CD4-positive, alpha-beta T cell treated with Interleukin-17A for 1 hour (primary cell): ENCODE measurements at regions not wholly inside any gene's neighbourhood (a gene's known extent, or its start where the extent isn't known, plus 50 kb on each side); places are given as distances from the start of the nearest gene placed in this dataset.
"Not testable (repeated sequence)": the region's sequence is repeated elsewhere in the genome, so short reads cannot be mapped to it uniquely, and the experiment has no call there.

Experiments
- DNase-seq: peaks from one replicate; pipeline ENCODE4 v3.0.0-alpha.2; 2020

DNA sequence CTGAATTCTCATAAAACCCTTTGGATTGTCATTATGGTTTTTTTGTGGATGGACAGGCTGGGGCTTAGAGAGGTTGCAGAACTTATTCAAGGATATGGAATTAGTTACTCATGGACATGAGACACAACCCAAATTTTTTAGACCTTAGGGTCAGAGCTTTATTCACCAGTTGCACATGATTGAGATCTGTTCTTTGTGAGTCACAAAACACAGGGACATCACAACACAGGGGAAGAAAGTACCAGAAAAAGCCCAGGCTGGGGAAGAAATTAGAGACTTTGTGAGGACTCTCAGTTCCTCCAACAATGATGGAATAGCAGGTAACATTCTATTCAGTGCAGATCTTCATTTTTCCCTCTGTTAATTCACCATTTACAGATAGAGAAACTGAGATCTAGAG is 602.4 kb upstream of the CPEB2 start:
- DNase-seq = no peak

DNA sequence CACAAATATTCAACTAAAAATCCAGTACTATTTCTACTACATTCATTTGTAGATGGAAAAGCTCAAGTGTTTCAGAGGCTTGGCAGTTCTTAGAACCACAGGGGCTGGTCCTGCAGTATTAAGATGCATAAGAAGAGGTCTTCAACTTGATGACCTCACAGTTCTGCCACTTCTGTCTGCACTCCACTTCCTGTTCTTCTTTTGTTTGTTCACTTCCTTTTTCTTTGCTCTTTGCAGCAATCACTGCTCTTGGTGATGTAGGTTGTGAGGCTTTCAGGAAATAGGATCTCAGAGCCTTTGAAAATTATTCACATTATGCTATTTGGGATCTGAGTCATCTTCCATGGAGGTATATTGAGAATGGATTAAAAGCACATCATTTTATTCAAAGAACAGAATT is 602.0 kb upstream of the CPEB2 start:
- DNase-seq = no peak

DNA sequence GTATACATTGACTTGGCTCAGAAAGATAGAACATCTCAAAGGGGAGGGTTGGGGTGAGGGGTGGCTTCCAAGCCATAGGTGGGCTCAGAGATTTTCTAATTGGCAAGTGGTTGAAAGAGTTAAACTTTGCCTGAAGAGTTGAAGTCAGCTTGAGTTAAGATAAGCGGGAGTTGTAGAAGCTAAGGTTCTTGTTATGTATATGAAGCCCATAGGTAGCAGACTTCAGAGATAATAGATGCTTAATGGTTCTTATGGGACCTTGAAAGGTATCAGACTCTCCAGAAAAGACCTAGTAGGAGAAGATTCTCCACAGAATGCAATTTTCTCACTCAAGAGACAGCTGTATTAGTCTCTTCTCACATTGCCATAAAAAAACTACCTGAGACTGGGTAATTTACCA is 599.1 kb upstream of the CPEB2 start:
- no peak for DNase-seq

DNA sequence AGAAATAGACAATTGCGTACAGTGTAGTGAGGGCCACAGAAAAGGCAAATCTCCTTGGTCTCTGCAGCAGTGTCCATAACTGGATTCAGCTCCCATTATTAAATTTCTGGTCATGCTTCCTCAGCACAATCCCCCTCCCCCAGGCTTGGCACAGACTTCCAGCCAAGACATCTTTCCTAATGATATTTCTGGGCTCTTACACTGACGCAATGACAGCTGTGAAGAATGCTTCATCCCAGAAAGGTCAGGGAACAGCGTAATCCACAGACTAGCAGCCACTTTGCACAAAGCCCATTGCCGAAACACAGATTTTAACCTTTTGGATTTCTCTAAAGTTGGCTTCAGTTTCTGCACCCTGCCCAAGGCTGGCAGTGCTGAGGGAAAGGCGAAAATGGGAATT is 597.6 kb upstream of the CPEB2 start:
- DNase-seq = no peak

DNA sequence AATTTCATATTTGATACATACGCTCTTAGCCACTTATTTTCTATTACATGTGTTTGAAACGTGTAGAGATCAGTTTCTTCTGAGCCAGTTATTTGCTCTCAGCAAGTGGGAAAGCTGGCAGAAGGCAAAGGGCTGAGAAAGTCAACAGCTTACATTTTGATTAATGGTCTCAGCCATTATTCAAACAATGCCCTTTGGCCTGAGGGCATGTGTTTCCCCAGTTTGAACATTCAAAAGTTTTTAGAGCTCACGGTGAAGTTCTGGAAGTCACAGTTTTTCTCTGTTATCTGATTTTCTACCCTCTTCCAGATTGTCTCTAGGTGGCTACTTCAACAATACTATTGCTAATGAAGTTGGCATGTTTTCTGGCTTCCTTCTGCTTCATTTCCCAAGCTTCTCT is 591.8 kb upstream of the CPEB2 start:
- no peak for DNase-seq

DNA sequence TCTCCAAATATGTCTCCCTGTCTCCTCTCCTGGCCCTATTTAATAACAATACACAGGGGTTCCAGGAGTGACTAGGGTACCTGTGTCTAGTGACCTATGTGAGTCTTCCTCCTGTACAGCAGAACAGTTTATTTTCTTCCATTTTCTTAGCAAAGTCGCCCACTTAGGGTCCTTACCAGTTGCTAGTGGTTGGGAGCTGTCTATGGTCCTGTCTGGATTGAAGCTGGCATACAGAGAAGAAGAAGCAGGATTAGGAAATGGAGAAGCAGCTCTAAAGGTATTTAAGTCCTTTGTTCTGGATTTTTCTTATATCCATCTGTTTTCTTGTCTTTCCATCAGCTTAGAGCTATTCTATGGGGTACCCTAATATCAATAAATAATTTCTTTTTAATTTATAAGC is 587.1 kb upstream of the CPEB2 start:
- no peak for DNase-seq

DNA sequence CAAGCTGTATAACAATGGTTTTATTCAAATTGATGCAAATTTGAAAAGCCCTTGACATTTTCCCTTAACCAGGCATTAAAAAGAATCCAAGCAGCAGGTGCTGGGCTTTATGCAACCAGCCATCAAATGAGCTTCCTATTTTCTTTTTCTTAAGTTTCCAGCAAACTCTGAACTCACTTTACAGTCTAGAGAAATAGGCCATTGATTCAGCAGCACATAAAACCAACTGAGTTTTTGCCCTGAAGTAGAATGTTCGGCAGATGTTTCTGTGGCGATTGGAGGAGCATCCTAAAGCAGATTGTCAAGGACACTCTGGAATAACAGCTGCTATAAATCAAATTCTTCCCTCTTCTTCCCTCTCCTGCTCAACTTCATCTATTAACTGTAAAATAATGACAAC is 582.8 kb upstream of the CPEB2 start:
- no peak for DNase-seq

DNA sequence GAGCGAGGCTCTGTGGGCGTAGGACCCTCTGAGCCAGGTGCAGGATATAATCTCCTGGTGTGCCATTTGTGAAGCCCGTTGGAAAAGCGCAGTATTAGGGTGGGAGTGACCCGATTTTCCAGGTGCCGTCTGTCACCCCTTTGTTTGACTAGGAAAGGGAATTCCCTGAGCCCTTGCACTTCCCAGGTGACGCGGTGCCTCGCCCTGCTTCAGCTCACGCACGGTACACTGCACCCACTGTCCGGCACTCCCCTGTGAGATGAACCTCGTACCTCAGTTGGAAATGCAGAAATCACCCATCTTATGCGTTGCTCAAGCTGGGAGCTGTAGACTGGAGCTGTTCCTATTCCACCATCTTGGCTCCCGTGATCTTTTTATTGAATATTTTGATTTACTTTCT is 576.0 kb upstream of the CPEB2 start:
- not testable (repeated sequence) for DNase-seq

DNA sequence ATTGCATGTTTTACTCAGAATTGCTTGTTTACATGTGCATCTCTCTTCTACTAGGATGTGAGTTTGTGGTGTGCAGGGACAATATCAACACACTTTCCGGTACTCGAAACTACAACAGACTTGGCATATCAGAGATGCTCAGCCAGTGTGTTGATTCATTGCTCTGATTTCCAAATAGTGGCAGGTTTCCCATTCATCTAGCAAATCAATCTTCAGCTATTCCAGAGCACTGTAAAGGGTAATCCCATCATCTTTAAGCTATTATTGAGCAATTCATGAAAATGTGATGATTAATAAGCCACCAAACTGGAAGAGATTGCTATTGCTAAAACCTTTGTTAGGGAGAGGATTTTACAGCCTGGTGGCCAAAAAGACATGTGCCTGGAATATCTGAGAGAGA is 574.2 kb upstream of the CPEB2 start:
- no peak for DNase-seq

DNA sequence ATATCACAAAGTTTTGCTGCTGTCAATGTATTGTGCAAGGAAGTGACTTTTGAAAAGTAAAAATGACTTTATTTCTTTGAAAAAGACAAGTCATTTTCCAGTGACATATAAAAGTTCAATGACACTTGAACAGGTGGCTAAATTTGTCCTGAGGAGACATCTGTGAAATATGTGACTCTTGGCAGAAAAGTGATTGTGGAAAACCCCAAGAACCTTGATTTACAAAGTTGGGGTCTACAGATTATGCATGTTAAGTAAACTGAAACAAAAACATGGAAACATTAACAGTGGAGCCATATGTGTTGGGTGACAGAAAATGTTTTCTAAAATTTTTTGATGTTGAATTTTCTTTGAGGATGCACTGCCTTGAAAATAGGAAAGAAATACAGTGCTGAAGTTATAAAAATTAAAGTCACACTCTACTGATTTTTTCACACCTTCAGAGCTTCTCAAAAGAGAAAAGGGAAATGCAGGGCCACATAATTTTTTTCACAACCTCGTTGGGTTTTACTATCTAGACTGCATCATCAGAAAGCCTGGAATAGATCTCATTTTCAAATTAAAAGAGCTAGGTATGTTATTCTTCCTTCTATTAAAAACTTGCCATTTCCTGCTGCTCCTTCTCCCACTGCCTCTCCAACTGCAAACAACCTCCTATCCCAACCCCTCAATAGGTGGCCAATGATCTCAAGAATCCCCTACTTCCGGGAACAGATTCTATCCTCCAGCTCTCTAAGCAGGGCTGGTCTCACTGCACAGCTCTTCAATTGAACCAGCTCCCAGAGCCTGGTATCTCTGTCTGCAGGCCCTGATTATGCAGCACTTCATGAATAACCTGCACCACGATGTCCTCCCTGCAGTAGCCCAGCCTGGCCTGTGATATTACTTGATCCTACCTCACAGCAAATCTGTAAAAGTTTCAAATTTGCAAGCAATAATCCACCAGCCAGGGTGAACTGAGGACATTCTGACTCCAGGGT is 570.8 kb upstream of the CPEB2 start:
- no peak for DNase-seq

DNA sequence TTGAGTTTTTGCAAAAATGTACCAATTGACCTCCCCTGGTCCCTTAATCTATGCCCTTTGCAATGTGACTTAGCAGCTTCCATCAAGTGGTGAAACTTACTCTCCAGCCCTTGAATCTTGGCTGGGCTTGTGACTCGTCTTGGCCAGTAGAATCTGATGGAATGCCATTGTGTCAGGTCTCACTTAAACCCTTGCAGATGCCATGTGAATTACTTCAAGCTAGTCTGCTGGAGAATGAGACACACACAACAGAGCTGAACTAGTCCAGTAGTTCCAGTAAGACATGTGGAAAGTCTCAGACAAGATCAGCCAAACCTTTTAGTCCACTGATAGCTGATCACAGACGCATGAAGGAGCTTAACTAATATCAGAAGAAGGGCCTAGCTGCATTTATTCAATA is 567.8 kb upstream of the CPEB2 start:
- no peak for DNase-seq

DNA sequence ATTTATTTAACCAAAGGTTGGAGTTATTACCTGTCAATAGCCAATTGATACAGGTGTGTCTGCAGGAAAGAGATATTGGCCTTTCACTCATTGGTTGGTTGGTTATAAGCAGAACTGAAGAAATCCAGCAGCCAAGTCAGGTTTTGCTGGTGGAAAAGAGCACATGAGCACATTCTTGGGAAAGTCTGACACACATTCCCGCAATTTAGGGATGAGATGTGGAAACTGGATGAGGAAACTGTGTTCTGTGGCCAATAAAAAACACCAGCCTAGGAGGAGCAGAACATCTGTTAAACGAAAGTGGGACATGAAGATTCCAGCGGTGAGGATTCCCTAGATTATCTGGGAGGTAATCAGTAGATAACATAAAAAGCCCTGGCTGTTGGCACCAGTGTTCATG is 567.4 kb upstream of the CPEB2 start:
- no peak for DNase-seq

DNA sequence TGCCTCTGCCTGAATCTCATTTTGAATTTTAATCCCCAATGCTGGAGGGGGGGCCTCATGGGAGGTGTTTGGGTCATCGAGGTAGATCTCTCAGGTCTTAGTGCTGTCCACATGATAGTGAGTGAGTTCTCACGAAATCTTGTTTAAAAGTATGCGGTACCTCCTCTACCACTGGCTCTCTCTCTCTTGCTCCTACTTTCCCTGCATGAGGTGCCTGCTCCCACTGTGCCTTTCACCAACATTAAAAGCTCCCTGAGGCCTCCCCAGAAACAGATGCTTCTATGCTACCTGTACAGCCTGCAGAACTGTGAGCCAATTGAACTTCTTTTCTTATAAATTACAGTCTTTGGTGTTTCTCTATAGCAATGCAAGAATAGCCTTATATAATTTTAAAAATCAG is 560.7 kb upstream of the CPEB2 start:
- DNase-seq = no peak

DNA sequence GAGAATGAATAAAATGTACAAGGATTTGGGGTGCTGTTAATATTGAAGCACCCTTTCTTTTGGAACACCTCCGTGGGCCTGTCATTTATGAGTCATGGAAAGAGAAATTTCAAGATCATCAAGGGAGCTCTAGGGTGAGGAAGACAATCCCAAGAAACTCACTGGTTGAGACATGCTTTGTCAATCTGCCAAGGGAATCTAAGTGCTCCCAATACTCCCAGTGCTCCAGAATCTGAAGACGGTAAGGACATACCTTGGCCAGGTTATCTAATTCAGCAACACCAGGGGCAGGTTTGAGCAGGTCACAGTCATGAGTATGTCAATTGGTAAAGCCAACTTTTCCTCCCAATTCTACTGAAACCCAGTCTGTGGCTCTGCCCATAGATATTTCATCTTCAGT is 556.4 kb upstream of the CPEB2 start:
- DNase-seq = no peak

DNA sequence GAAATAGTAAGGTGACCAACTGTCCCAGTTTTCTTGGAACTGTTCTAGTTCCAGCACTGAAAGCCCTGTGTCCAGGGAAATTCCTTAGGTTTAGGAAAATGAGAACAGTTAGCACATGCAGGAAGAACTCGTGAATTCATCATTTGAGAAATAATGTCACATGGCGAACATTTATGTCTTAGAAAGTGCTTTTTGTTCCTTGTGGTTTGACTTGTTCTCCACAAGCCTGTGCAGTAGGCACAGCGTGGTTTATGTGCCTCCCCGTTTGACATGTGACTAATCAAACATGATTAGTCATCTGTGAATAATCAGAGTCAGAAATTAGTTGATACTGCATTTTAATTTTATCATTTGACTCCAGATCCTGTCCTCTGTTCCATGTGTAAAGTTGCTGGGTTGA is 556.0 kb upstream of the CPEB2 start:
- no peak for DNase-seq

DNA sequence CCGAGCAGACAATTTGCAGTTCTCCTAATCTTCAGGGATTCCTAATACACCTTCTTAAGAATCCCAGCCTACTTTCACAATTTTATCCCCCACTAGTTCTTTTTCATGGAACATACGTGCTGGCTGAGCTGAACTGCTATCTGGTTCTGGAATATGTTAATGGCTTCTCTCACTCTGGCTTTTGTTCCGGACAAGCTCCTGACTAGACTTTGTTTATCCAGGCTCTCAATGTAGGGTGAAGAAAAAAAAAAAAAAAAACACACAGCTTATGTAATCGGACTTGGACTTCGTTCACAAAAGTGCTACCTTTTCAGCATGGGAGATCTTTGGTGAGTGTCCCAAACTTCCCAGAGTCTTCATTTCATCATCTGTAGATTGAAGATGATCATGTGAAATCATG is 555.4 kb upstream of the CPEB2 start:
- no peak for DNase-seq

DNA sequence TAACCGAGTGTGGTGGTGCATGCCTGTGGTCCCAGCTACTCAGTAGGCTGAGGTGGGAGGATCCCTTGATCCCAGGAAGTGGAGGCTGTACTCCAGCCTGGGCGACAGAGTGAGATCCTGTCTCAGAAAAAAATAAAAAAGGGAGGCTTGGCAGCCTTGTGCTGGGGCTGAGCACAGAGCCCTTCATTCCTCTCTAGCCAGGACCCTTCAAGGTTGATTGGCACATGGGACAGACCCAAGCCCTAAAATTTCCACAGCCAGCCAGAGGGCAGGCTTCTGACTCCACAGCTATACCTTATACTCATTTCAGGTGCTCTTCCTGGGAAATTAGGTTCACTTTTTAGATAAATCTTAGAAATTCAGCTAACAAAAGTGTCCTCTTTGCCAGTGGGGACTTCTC is 553.0 kb upstream of the CPEB2 start:
- DNase-seq = no peak

DNA sequence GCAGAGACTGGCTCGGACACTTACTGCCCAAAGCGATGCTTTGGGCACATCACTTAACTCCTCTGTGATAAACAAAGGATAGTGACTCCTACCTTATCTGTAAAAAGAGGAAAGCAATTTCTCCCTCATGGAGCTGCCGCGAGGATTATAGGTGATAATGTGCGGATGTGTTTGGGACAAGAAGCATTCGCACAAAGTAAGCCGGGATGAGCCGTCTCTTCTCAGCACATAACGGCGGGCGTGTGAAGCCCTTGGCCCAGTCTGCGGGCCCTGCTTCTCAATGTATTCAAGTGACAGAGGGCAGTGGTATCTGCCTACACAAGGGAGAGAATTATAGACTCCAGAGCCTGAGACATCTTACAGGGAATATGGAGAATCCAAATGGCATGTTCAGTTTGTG is 550.3 kb upstream of the CPEB2 start:
- no peak for DNase-seq

DNA sequence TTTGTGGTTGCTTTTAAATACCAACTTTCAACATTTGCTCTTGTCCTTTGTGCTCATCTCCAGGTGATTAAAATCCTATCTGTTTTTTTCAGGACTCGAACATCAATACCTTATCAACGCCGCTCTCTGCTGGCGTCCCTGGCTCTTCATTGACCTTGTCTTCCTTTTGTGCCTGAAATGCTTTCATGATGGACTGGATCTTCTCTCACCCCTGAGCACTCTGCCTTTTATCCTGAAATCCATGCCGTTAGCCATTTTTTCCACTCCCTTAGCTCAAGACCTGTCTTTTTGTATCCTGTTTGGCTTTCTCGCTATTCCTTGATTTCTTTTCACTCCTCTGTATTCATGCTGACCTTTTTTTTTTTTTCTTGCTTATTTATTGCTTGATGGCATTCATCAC is 549.5 kb upstream of the CPEB2 start:
- no peak for DNase-seq

DNA sequence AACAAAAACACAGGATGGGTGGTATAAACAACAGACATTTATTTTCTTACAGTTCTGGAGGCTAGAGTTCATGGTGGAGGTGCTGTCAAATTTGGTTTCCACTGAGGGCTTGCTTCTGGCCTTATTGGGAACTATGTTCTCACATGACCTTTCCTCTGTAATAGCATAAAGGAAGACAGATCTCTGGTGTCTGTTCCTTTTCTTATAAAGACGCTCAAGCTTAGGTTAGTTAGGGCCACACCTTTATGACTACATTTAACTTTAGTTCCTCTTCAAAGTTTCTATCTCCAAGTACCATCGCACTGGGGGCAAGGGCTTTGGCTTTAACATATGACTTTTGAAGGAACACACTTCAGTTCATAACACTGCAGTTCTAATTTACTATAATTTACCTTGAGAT is 543.8 kb upstream of the CPEB2 start:
- no peak for DNase-seq

DNA sequence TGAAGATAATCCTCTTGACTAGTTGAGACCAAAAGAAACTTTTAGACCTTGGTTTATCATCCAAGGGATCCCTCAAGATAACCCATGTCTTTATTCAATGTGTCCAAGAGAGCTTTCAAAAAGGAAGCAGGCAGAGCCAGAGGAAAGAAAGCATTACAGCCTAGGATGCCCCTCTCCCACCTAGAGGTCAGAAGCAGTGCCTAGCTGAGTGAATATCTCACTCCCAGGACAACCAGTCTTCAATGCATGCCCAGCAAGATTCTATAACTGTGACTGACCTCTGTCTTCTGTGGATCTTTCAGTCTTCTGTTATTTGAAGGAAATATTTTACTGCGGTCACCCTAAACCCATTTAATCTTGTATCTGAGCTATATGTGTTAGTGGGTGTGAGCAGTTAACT is 537.2 kb upstream of the CPEB2 start:
- DNase-seq = no peak

DNA sequence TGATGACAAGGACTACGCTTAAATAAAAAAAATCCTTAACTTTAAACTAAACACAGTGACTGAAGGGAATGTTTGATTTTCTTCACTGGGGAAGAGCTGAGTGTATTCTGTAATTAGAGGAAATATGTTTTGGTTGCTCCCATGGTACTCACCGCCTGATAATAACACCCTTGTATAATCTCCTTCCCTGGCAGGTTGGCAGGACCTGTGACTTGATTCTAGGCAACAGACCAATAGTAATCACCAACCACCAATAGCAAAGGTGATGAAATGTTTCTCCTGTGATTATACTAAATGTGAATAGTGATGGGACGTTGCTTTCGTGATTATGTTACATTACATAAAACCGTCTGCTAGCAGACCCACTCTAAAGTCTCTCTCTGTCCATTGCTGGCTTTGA is 536.8 kb upstream of the CPEB2 start:
- DNase-seq = no peak

DNA sequence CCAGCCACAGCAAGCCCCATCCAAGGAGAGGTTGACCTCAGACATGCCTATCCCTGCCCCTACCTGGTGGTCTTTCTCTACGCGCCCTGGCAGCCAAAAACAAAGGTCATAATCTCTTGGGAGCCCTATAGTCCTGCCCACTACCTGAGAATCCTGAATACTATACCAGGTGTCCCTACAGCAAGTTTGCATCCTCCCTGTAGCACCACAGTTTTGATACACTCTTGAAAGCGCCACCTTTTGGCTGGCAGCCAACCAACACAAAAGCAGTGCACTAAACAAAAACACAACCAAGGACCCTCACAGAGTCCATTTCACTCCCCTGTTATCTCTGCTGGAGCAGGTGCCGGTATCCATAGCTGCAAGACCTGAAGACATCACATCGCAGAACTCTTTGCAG is 523.8 kb upstream of the CPEB2 start:
- no peak for DNase-seq

DNA sequence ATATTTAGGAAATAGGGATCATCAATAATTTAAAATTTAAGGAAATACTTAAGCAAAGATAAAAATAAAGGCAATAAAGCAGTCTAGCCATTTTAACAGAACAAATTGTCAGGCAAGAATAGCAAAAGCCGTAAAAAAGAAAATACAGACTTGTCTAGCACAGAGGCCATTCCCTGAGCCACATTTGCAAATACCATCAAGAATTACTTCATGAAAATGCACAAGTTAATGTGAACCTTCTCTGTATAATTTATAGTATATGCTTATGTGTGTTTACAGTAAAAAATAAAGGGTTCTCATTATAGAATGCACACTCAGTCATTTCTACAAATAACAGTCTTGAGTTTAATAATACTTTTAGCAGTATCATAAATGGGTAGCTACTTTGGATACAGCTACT is 505.9 kb upstream of the CPEB2 start:
- DNase-seq = no peak

DNA sequence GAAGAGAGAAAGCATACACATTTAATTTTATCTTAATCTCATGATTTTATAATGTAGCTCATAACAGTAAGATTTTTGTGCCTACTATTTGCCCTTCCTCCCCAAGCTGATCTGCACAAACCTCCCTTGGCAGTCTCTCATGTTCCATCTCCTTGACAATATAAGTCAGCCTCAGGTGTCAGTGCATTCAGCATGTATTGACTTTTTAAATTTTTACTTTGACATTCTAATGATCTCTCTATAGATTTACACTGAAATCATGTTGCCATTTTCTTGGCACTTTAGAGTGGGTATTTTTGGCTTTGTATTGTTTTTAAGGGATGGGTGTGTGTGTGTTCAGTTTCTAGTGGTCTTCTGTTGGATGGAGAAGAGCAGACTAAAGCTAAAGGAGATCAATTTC is 505.3 kb upstream of the CPEB2 start:
- no peak for DNase-seq
